Stomach smooth muscle (tissue), 2 donors: ENCODE measurements at regions not wholly inside any gene's neighbourhood (a gene's known extent, or its start where the extent isn't known, plus 50 kb on each side); places are given as distances from the start of the nearest gene placed in this dataset.

Source experiments
- H3K27ac ChIP-seq: one replicate; pipeline ENCODE4 v1.7.0; 2013; ENCODE audit warnings: mild to moderate bottlenecking, low read length, inconsistent platforms
- H3K27me3 ChIP-seq, 2 donors: one replicate each; pipeline ENCODE4 v1.7.0; 2013; ENCODE audit warnings: low read length in 2 of 2; ENCODE audit not compliant: insufficient read depth in 2 of 2, control insufficient read depth in 1 of 2
- H3K36me3 ChIP-seq, 2 donors: one replicate each; pipeline ENCODE4 v1.7.0; 2013; ENCODE audit warnings: low read length in 2 of 2; ENCODE audit not compliant: control insufficient read depth in 2 of 2, insufficient read depth in 2 of 2
- H3K4me1 ChIP-seq: one replicate; pipeline ENCODE4 v1.7.0; 2013; ENCODE audit warnings: low read length; ENCODE audit not compliant: control insufficient read depth, insufficient read depth
- H3K4me3 ChIP-seq, 2 donors: one replicate each; pipeline ENCODE4 v1.7.0; 2013; ENCODE audit warnings: low read length in 2 of 2
- H3K9ac ChIP-seq, 2 donors: one replicate each; pipeline ENCODE4 v1.7.0; 2013; ENCODE audit warnings: low read length in 2 of 2, mild to moderate bottlenecking in 1 of 2
- H3K9me3 ChIP-seq, 2 donors: one replicate each; pipeline ENCODE4 v1.7.0; 2013; ENCODE audit warnings: low read length in 2 of 2; ENCODE audit not compliant: control insufficient read depth in 2 of 2
- donor health status: healthy.
- donor health status: Pancreatic carcinoma.

DNA sequence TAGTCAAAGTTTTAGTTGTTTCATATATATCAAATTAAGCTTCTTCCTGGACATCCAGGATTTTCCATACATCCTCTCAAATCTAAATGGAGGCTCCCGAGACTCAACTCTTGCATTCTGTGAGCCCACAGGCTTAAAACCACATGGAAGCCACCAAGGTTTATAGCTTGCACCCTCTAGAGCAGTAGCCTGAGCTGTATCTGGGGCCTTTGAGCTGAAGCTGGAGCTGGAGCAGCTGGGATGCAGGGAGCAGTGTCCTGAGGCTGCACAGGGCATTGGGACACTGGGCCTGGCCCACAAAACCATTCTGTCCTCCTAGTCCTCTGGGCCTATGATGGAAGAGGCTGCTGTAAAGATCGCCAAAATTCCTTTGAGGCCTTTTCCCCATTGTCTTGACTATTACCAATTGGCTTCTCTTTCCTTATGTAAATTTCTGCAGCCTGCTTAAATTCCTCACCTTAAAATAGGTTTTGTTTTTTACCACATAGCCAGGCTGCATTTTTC lies 151.0 kb downstream of the COX7C start:
- Histone ChIP-seq H3K9ac (no peak overlapping the region), H3K27ac (no peak overlapping the region), H3K4me3 (no peak overlapping the region), H3K9me3 (no peaks in the 10 kb centered on the region), H3K27me3 (no peaks in the 10 kb centered on the region), H3K4me1 (no peaks in the 10 kb centered on the region), H3K36me3 (no peaks in the 10 kb centered on the region)

DNA sequence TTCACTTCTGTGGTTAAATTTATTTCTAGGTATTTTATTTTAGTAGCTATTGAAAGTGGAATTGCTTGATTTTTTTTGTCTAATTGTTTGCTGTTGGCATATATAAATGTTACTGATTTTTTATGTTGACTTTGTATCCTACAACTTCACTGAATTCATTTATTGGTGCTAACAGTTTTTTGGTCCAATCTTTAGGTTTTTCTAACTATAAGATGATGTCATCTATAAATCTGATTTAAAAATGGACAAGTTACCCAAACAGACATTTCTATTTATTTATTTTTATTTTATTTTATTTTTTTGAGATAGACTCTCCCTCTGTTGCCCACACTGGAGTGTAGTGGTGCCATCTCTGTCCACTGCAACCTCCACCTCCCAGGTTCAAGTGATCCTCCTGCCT lies 162.3 kb downstream of the COX7C start:
- H3K27ac ChIP-seq: no peak overlapping the region
- no peaks in the 10 kb centered on the region for H3K27me3 ChIP-seq
- no peak overlapping the region for H3K4me3 ChIP-seq
- no peaks in the 10 kb centered on the region for H3K4me1 ChIP-seq
- H3K36me3 ChIP-seq: no peaks in the 10 kb centered on the region
- no peak overlapping the region for H3K9ac ChIP-seq
- no peaks in the 10 kb centered on the region for H3K9me3 ChIP-seq

- no peak overlapping the region for H3K4me3 ChIP-seq
- H3K36me3 ChIP-seq: no peaks in the 10 kb centered on the region
- H3K4me1 ChIP-seq: no peaks in the 10 kb centered on the region
- no peak overlapping the region for H3K27ac ChIP-seq
- no peaks in the 10 kb centered on the region for H3K9me3 ChIP-seq
- no peak overlapping the region for H3K9ac ChIP-seq
- no peaks in the 10 kb centered on the region for H3K27me3 ChIP-seq
Measured at GRCh38 chr5:86786955-86787354, 169.2 kb downstream of the COX7C start.

GRCh38 chr5:86795659-86796058 lies 177.9 kb downstream of the COX7C start:
- no peak overlapping the region for H3K27ac ChIP-seq
- H3K9me3 ChIP-seq: no peaks in the 10 kb centered on the region
- H3K9ac ChIP-seq: no peak overlapping the region
- H3K4me1 ChIP-seq: no peaks in the 10 kb centered on the region
- no peaks in the 10 kb centered on the region for H3K27me3 ChIP-seq
- H3K36me3 ChIP-seq: no peaks in the 10 kb centered on the region
- H3K4me3 ChIP-seq: no peak overlapping the region

- no peak overlapping the region for H3K9ac ChIP-seq
- no peak overlapping the region for H3K4me3 ChIP-seq
- H3K27ac ChIP-seq: no peak overlapping the region
- no peaks in the 10 kb centered on the region for H3K9me3 ChIP-seq
- no peaks in the 10 kb centered on the region for H3K36me3 ChIP-seq
- H3K27me3 ChIP-seq: no peaks in the 10 kb centered on the region
- no peaks in the 10 kb centered on the region for H3K4me1 ChIP-seq
Measured at GRCh38 chr5:86797677-86798076, 179.9 kb downstream of the COX7C start.

- Histone ChIP-seq H3K27me3 (no peaks in the 10 kb centered on the region), H3K9ac (no peak overlapping the region), H3K4me3 (no peak overlapping the region), H3K36me3 (no peaks in the 10 kb centered on the region), H3K9me3 (no peaks in the 10 kb centered on the region), H3K27ac (no peak overlapping the region), H3K4me1 (no peaks in the 10 kb centered on the region)
Measured at GRCh38 chr5:86806206-86806605, 188.5 kb downstream of the COX7C start.

- H3K27me3 ChIP-seq: no peaks in the 10 kb centered on the region
- H3K36me3 ChIP-seq: no peaks in the 10 kb centered on the region
- no peak overlapping the region for H3K9ac ChIP-seq
- H3K27ac ChIP-seq: no peak overlapping the region
- no peaks in the 10 kb centered on the region for H3K4me1 ChIP-seq
- H3K4me3 ChIP-seq: no peak overlapping the region
- H3K9me3 ChIP-seq: no peaks in the 10 kb centered on the region
Measured at GRCh38 chr5:86807046-86808031, 189.6 kb downstream of the COX7C start.

- Histone ChIP-seq H3K9ac (no peak overlapping the region), H3K27me3 (no peaks in the 10 kb centered on the region), H3K9me3 (no peaks in the 10 kb centered on the region), H3K36me3 (no peaks in the 10 kb centered on the region), H3K27ac (no peak overlapping the region), H3K4me1 (no peaks in the 10 kb centered on the region), H3K4me3 (no peak overlapping the region)
Measured at GRCh38 chr5:86814315-86814714, 196.6 kb downstream of the COX7C start.

DNA sequence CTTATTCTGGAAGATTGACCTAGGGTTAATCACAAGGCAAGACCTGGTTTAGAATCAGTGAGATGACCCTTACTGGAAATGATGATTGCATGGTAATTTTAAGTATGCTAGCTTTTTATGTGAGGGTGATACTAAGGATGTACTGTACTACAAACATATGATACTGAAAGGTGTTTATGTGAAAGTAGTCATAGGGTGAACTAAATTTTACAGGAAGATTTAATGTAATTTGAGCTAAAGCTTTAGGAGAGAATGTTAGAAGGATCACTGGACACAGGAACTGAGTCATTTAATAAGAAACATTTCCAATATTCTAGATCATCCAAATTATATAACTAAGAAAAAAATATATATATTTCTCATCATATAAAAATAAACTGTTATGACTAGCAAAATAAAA lies 197.2 kb downstream of the COX7C start:
- Histone ChIP-seq H3K4me3 (no peak overlapping the region), H3K4me1 (no peaks in the 10 kb centered on the region), H3K27me3 (no peaks in the 10 kb centered on the region), H3K9me3 (no peaks in the 10 kb centered on the region), H3K36me3 (no peaks in the 10 kb centered on the region), H3K27ac (no peak overlapping the region), H3K9ac (no peak overlapping the region)

DNA sequence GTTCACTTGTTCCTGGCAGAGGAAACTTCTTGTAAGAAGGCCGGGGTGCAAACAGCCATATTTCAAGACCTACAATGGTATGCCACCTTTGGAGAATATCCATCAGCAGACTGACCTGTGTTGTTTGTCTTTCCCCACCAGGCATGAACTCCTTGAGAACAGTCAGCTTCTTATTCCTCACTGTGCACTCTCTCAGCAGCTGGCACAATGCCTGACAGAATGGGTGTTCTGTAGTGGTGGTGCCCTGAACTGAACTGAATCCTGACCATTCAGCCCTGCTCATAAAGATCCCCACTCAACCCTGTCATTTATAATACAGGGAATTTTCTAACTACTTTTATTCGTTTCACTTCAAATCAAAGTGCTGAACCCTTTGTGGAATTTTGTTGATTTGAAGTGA lies 206.9 kb downstream of the COX7C start:
- Histone ChIP-seq H3K9me3 (no peaks in the 10 kb centered on the region), H3K36me3 (no peaks in the 10 kb centered on the region), H3K27me3 (no peaks in the 10 kb centered on the region), H3K27ac (no peak overlapping the region), H3K4me3 (no peak overlapping the region), H3K9ac (no peak overlapping the region), H3K4me1 (no peaks in the 10 kb centered on the region)

DNA sequence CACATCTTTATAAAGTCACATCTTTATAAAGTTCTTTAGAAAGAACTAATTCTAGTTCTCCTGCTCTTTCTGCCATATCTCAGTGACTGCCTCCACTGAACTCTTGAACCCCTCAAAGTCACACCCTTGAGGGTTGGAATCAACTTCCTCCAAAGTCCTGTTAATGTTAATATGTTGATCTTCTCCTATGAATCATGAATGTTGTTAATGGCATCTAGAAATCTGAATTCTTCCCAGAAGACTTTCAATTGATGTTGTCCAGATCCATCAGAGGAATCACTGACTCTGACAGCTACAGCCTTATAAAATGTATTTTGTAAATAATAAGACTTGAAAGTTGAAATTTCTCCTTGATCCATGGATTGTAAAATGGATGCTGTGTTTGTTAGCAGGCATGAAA lies 213.4 kb downstream of the COX7C start:
- Histone ChIP-seq H3K36me3 (no peaks in the 10 kb centered on the region), H3K9ac (no peak overlapping the region), H3K4me1 (no peaks in the 10 kb centered on the region), H3K9me3 (no peaks in the 10 kb centered on the region), H3K27me3 (no peaks in the 10 kb centered on the region), H3K4me3 (no peak overlapping the region), H3K27ac (no peak overlapping the region)
